ENCODE measurements at regions not wholly inside any gene's neighbourhood (a gene's known extent, or its start where the extent isn't known, plus 50 kb on each side); places are given as distances from the start of the nearest gene placed in this dataset.

- TF ChIP-seq, protein P1, sequence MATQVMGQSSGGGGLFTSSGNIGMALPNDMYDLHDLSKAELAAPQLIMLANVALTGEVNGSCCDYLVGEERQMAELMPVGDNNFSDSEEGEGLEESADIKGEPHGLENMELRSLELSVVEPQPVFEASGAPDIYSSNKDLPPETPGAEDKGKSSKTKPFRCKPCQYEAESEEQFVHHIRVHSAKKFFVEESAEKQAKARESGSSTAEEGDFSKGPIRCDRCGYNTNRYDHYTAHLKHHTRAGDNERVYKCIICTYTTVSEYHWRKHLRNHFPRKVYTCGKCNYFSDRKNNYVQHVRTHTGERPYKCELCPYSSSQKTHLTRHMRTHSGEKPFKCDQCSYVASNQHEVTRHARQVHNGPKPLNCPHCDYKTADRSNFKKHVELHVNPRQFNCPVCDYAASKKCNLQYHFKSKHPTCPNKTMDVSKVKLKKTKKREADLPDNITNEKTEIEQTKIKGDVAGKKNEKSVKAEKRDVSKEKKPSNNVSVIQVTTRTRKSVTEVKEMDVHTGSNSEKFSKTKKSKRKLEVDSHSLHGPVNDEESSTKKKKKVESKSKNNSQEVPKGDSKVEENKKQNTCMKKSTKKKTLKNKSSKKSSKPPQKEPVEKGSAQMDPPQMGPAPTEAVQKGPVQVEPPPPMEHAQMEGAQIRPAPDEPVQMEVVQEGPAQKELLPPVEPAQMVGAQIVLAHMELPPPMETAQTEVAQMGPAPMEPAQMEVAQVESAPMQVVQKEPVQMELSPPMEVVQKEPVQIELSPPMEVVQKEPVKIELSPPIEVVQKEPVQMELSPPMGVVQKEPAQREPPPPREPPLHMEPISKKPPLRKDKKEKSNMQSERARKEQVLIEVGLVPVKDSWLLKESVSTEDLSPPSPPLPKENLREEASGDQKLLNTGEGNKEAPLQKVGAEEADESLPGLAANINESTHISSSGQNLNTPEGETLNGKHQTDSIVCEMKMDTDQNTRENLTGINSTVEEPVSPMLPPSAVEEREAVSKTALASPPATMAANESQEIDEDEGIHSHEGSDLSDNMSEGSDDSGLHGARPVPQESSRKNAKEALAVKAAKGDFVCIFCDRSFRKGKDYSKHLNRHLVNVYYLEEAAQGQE (IDR thresholded peaks at IDR 0.05; ENCODE audit: low read depth) = no peak
- no peak for TF ChIP-seq RAD21 (IDR thresholded peaks at IDR 0.05; ENCODE audit: low read depth)
- TF ChIP-seq EP300 (IDR thresholded peaks at IDR 0.05; ENCODE audit: borderline replicate concordance) = no peak
- no peak for TF ChIP-seq TAF1 (IDR thresholded peaks at IDR 0.05; ENCODE audit: low read depth)
- no peak for TF ChIP-seq FOXM1 (IDR thresholded peaks at IDR 0.05; ENCODE audit: borderline replicate concordance, low read depth)
- no peak for TF ChIP-seq CEBPB (IDR thresholded peaks at IDR 0.05)
- TF ChIP-seq YY1 (IDR thresholded peaks at IDR 0.05; ENCODE audit: low read depth) = no peak
Observed at GRCh38 chr3:193049935-193050334, 132.3 kb upstream of the MB21D2 start.
